ENCODE measurements at regions not wholly inside any gene's neighbourhood (a gene's known extent, or its start where the extent isn't known, plus 50 kb on each side); places are given as distances from the start of the nearest gene placed in this dataset.

- Mint-ChIP-seq H3K27me3 (peaks cover 1 to 6% of the 10 kb centered on the region in 2 donors), H3K36me3 (no peaks in the 10 kb centered on the region), H3K27ac (no peak overlapping the region), H3K4me1 (no peaks in the 10 kb centered on the region), H3K9me3 (peaks cover 0 to 2% (median 0%) of the 10 kb centered on the region in 5 donors), H3K4me3 (no peak overlapping the region)
- H3K9me3 ChIP-seq (ENCODE audit: low read length), result no peaks in the 10 kb centered on the region
- ChIA-PET CTCF (no interaction called here), POLR2A (no interaction called here)
- no peak for DNase-seq
- H3K27me3 ChIP-seq (ENCODE audit: insufficient read depth, low read length, poor library complexity, severe bottlenecking), result no peaks in the 10 kb centered on the region
- no peak overlapping the region for H3K4me3 ChIP-seq (ENCODE audit: low read length)
- H3K36me3 ChIP-seq (ENCODE audit: insufficient read depth, low read length), result no peaks in the 10 kb centered on the region
- no peaks in the 10 kb centered on the region for H3K4me1 ChIP-seq (ENCODE audit: insufficient read depth, low read length)
- H3K27ac ChIP-seq (ENCODE audit: low read depth, low read length), result no peak overlapping the region
These were observed 366.5 kb downstream of the KCTD12 start for GRCh38 chr13:76519685-76520084.

GRCh38 chr13:76516586-76516985, 369.6 kb downstream of the KCTD12 start:
- no peaks in the 10 kb centered on the region for H3K36me3 Mint-ChIP-seq
- H3K9me3 Mint-ChIP-seq, result peaks cover 0 to 2% (median 0%) of the 10 kb centered on the region in 5 donors
- Histone ChIP-seq H3K9me3 (ENCODE audit: low read length) (no peaks in the 10 kb centered on the region), H3K4me3 (ENCODE audit: low read length) (no peak overlapping the region), H3K36me3 (ENCODE audit: insufficient read depth, low read length) (no peaks in the 10 kb centered on the region), H3K4me1 (ENCODE audit: insufficient read depth, low read length) (no peaks in the 10 kb centered on the region), H3K27ac (ENCODE audit: low read depth, low read length) (no peak overlapping the region), H3K27me3 (ENCODE audit: insufficient read depth, low read length, poor library complexity, severe bottlenecking) (no peaks in the 10 kb centered on the region)
- H3K4me1 Mint-ChIP-seq, result no peaks in the 10 kb centered on the region
- ChIA-PET CTCF (no interaction called here), POLR2A (no interaction called here)
- H3K4me3 Mint-ChIP-seq, result no peak overlapping the region
- H3K27ac Mint-ChIP-seq, result no peak overlapping the region
- H3K27me3 Mint-ChIP-seq, result peaks cover 1 to 11% of the 10 kb centered on the region in 2 donors
- no peak for DNase-seq

GRCh38 chr13:76516013-76516412, 370.2 kb downstream of the KCTD12 start:
- Histone ChIP-seq H3K27ac (ENCODE audit: low read depth, low read length) (no peak overlapping the region), H3K4me3 (ENCODE audit: low read length) (no peak overlapping the region), H3K9me3 (ENCODE audit: low read length) (no peaks in the 10 kb centered on the region), H3K4me1 (ENCODE audit: insufficient read depth, low read length) (no peaks in the 10 kb centered on the region), H3K27me3 (ENCODE audit: insufficient read depth, low read length, poor library complexity, severe bottlenecking) (no peaks in the 10 kb centered on the region), H3K36me3 (ENCODE audit: insufficient read depth, low read length) (no peaks in the 10 kb centered on the region)
- H3K36me3 Mint-ChIP-seq, result no peaks in the 10 kb centered on the region
- CTCF ChIA-PET, result no interaction called here
- H3K9me3 Mint-ChIP-seq, result no peaks in the 10 kb centered on the region
- H3K4me3 Mint-ChIP-seq, result no peak overlapping the region
- peaks cover 1 to 11% of the 10 kb centered on the region in 2 donors for H3K27me3 Mint-ChIP-seq
- H3K27ac Mint-ChIP-seq, result no peak overlapping the region
- H3K4me1 Mint-ChIP-seq, result no peaks in the 10 kb centered on the region
- POLR2A ChIA-PET, result no interaction called here
- no peak for DNase-seq

- Histone ChIP-seq H3K36me3 (ENCODE audit: insufficient read depth, low read length) (no peaks in the 10 kb centered on the region), H3K27me3 (ENCODE audit: insufficient read depth, low read length, poor library complexity, severe bottlenecking) (no peaks in the 10 kb centered on the region), H3K4me3 (ENCODE audit: low read length) (no peak overlapping the region), H3K9me3 (ENCODE audit: low read length) (no peaks in the 10 kb centered on the region), H3K27ac (ENCODE audit: low read depth, low read length) (no peak overlapping the region), H3K4me1 (ENCODE audit: insufficient read depth, low read length) (no peaks in the 10 kb centered on the region)
- no peaks in the 10 kb centered on the region for H3K9me3 Mint-ChIP-seq
- ChIA-PET CTCF (no interaction called here), POLR2A (no interaction called here)
- peaks cover 1 to 9% of the 10 kb centered on the region in 2 donors for H3K27me3 Mint-ChIP-seq
- DNase-seq, result no peak
- H3K4me1 Mint-ChIP-seq, result no peaks in the 10 kb centered on the region
- no peaks in the 10 kb centered on the region for H3K36me3 Mint-ChIP-seq
- no peak overlapping the region for H3K4me3 Mint-ChIP-seq
- H3K27ac Mint-ChIP-seq, result no peak overlapping the region
These were observed 373.5 kb downstream of the KCTD12 start for GRCh38 chr13:76512721-76513145.

- ChIA-PET CTCF (no interaction called here), POLR2A (no interaction called here)
- H3K36me3 Mint-ChIP-seq, result no peaks in the 10 kb centered on the region
- H3K36me3 ChIP-seq (ENCODE audit: insufficient read depth, low read length), result no peaks in the 10 kb centered on the region
- H3K27me3 Mint-ChIP-seq, result peaks cover 0 to 10% of the 10 kb centered on the region in 2 donors
- H3K9me3 Mint-ChIP-seq, result peaks cover 0 to 3% (median 0%) of the 10 kb centered on the region in 5 donors
- no peaks in the 10 kb centered on the region for H3K9me3 ChIP-seq (ENCODE audit: low read length)
- H3K27ac Mint-ChIP-seq, result no peak overlapping the region
- H3K27me3 ChIP-seq (ENCODE audit: insufficient read depth, low read length, poor library complexity, severe bottlenecking), result no peaks in the 10 kb centered on the region
- H3K4me1 Mint-ChIP-seq, result no peaks in the 10 kb centered on the region
- DNase-seq, result no peak
- H3K27ac ChIP-seq (ENCODE audit: low read depth, low read length), result no peak overlapping the region
- no peak overlapping the region for H3K4me3 ChIP-seq (ENCODE audit: low read length)
- no peak overlapping the region for H3K4me3 Mint-ChIP-seq
- no peaks in the 10 kb centered on the region for H3K4me1 ChIP-seq (ENCODE audit: insufficient read depth, low read length)
These were observed 380.8 kb downstream of the KCTD12 start for GRCh38 chr13:76505437-76505836.

GRCh38 chr13:76503766-76504165, 382.4 kb downstream of the KCTD12 start:
- H3K36me3 ChIP-seq (ENCODE audit: insufficient read depth, low read length), result no peaks in the 10 kb centered on the region
- DNase-seq, result no peak
- Mint-ChIP-seq H3K4me1 (no peaks in the 10 kb centered on the region), H3K4me3 (no peak overlapping the region), H3K36me3 (no peaks in the 10 kb centered on the region), H3K27ac (no peak overlapping the region), H3K27me3 (peaks cover 0 to 10% of the 10 kb centered on the region in 2 donors), H3K9me3 (peaks cover 0 to 3% (median 0%) of the 10 kb centered on the region in 5 donors)
- ChIA-PET CTCF (interaction anchor here (0.6 kb wide), 1 partner anchor 676 kb away, joined by 3 read pairs; no protein-coding TSS in a partner anchor), POLR2A (no interaction called here)
- no peaks in the 10 kb centered on the region for H3K4me1 ChIP-seq (ENCODE audit: insufficient read depth, low read length)
- no peak overlapping the region for H3K27ac ChIP-seq (ENCODE audit: low read depth, low read length)
- no peaks in the 10 kb centered on the region for H3K9me3 ChIP-seq (ENCODE audit: low read length)
- H3K4me3 ChIP-seq (ENCODE audit: low read length), result no peak overlapping the region
- no peaks in the 10 kb centered on the region for H3K27me3 ChIP-seq (ENCODE audit: insufficient read depth, low read length, poor library complexity, severe bottlenecking)

- CTCF ChIA-PET, result no interaction called here
- Mint-ChIP-seq H3K4me1 (no peaks in the 10 kb centered on the region), H3K27me3 (peaks cover 0 to 10% of the 10 kb centered on the region in 2 donors), H3K4me3 (no peak overlapping the region), H3K36me3 (no peaks in the 10 kb centered on the region), H3K27ac (no peak overlapping the region), H3K9me3 (peaks cover 0 to 3% (median 0%) of the 10 kb centered on the region in 5 donors)
- H3K27me3 ChIP-seq (ENCODE audit: insufficient read depth, low read length, poor library complexity, severe bottlenecking), result no peaks in the 10 kb centered on the region
- H3K4me1 ChIP-seq (ENCODE audit: insufficient read depth, low read length), result no peaks in the 10 kb centered on the region
- DNase-seq, result no peak
- no peaks in the 10 kb centered on the region for H3K36me3 ChIP-seq (ENCODE audit: insufficient read depth, low read length)
- no peaks in the 10 kb centered on the region for H3K9me3 ChIP-seq (ENCODE audit: low read length)
- H3K4me3 ChIP-seq (ENCODE audit: low read length), result no peak overlapping the region
- POLR2A ChIA-PET, result no interaction called here
- H3K27ac ChIP-seq (ENCODE audit: low read depth, low read length), result no peak overlapping the region
These were observed 382.9 kb downstream of the KCTD12 start for GRCh38 chr13:76503291-76503690.

- H3K27ac Mint-ChIP-seq, result no peak overlapping the region
- Histone ChIP-seq H3K9me3 (ENCODE audit: low read length) (no peaks in the 10 kb centered on the region), H3K27me3 (ENCODE audit: insufficient read depth, low read length, poor library complexity, severe bottlenecking) (no peaks in the 10 kb centered on the region), H3K36me3 (ENCODE audit: insufficient read depth, low read length) (no peaks in the 10 kb centered on the region), H3K4me3 (ENCODE audit: low read length) (no peak overlapping the region), H3K27ac (ENCODE audit: low read depth, low read length) (no peak overlapping the region), H3K4me1 (ENCODE audit: insufficient read depth, low read length) (no peaks in the 10 kb centered on the region)
- no peaks in the 10 kb centered on the region for H3K36me3 Mint-ChIP-seq
- ChIA-PET POLR2A (no interaction called here), CTCF (no interaction called here)
- H3K4me1 Mint-ChIP-seq, result no peaks in the 10 kb centered on the region
- no peak for DNase-seq
- H3K4me3 Mint-ChIP-seq, result no peak overlapping the region
- H3K9me3 Mint-ChIP-seq, result peaks cover 0 to 3% (median 0%) of the 10 kb centered on the region in 5 donors
- H3K27me3 Mint-ChIP-seq, result peaks cover 2 to 7% of the 10 kb centered on the region in 2 donors
These were observed 385.3 kb downstream of the KCTD12 start for GRCh38 chr13:76500894-76501293.

- Histone ChIP-seq H3K4me3 (ENCODE audit: low read length) (no peak overlapping the region), H3K27ac (ENCODE audit: low read depth, low read length) (no peak overlapping the region), H3K36me3 (ENCODE audit: insufficient read depth, low read length) (no peaks in the 10 kb centered on the region), H3K27me3 (ENCODE audit: insufficient read depth, low read length, poor library complexity, severe bottlenecking) (no peaks in the 10 kb centered on the region), H3K9me3 (ENCODE audit: low read length) (no peaks in the 10 kb centered on the region), H3K4me1 (ENCODE audit: insufficient read depth, low read length) (no peaks in the 10 kb centered on the region)
- POLR2A ChIA-PET, result no interaction called here
- H3K4me1 Mint-ChIP-seq, result no peaks in the 10 kb centered on the region
- H3K9me3 Mint-ChIP-seq, result no peaks in the 10 kb centered on the region
- peaks cover 0 to 2% of the 10 kb centered on the region in 2 donors for H3K27me3 Mint-ChIP-seq
- no peaks in the 10 kb centered on the region for H3K36me3 Mint-ChIP-seq
- no peak overlapping the region for H3K27ac Mint-ChIP-seq
- DNase-seq, result no peak
- CTCF ChIA-PET, result no interaction called here
- no peak overlapping the region for H3K4me3 Mint-ChIP-seq
These were observed 386.3 kb downstream of the KCTD12 start for GRCh38 chr13:76499891-76500290.

All from CD8-positive, alpha-beta memory T cell (primary cell).